Lower leg skin (tissue), 3 donors: ENCODE measurements at regions not wholly inside any gene's neighbourhood (a gene's known extent, or its start where the extent isn't known, plus 50 kb on each side); places are given as distances from the start of the nearest gene placed in this dataset.

Experiments used
- CTCF ChIP-seq, 3 donors: fragments of 450-650 bp; IDR thresholded peaks; one replicate each; pipeline ENCODE4 v1.5.1; 2016; ENCODE audit warnings: antibody characterized with exemption in 3 of 3, mild to moderate bottlenecking in 3 of 3, moderate library complexity in 2 of 3
- POLR2A ChIP-seq, 2 donors: fragments of 450-650 bp; IDR thresholded peaks; one replicate each; pipeline ENCODE4 v1.6.1; 2016 to 2017; ENCODE audit warnings: antibody characterized with exemption in 2 of 2, mild to moderate bottlenecking in 1 of 2, moderate library complexity in 1 of 2

- no peak for TF ChIP-seq CTCF (IDR thresholded peaks at IDR 0.05)
- TF ChIP-seq POLR2A (IDR thresholded peaks at IDR 0.05): no peak
Measured at GRCh38 chr3:81958972-81959640, 197.7 kb upstream of the GBE1 start.
